Testis (tissue), 2 donors: ENCODE measurements at regions not wholly inside any gene's neighbourhood (a gene's known extent, or its start where the extent isn't known, plus 50 kb on each side); places are given as distances from the start of the nearest gene placed in this dataset.

Experiments used
- CTCF ChIP-seq, 3 experiments: fragments of 450-650 bp in 2 of 3; fragments of 200-600 bp in 1 of 3; sonication (generic) in 1 of 3; IDR thresholded peaks; one replicate each; pipeline ENCODE4 v1.5.1; 2016 to 2019; ENCODE audit warnings: antibody characterized with exemption in 3 of 3, mild to moderate bottlenecking in 2 of 3, moderate library complexity in 1 of 3
- POLR2A ChIP-seq: fragments of 450-650 bp; IDR thresholded peaks from one replicate; pipeline ENCODE4 v1.6.1; 2017; ENCODE audit warnings: antibody characterized with exemption, mild to moderate bottlenecking, moderate library complexity

- TF ChIP-seq CTCF (IDR thresholded peaks at IDR 0.05) (peak; percentile 61 to 74 (median 72)), POLR2A (no peak)
Observed at GRCh38 chr4:42282081-42282901, 115.0 kb upstream of the SHISA3 start.
